ENCODE measurements at regions not wholly inside any gene's neighbourhood (a gene's known extent, or its start where the extent isn't known, plus 50 kb on each side); places are given as distances from the start of the nearest gene placed in this dataset.

GRCh38 chr1:55725378-55725777 lies 510.2 kb upstream of the USP24 start:
- DNase-seq, result no peak

GRCh38 chr1:55724551-55725325 lies 509.6 kb upstream of the USP24 start:
- no peak for DNase-seq

- no peak for DNase-seq
These were observed 507.8 kb upstream of the USP24 start for GRCh38 chr1:55723001-55723400.

- DNase-seq, result peak; percentile 86
These were observed 505.1 kb upstream of the USP24 start for GRCh38 chr1:55720261-55720660.

- peak; percentile 77 for DNase-seq
These were observed 503.9 kb upstream of the USP24 start for GRCh38 chr1:55718758-55719671.

- DNase-seq, result no peak
These were observed 501.9 kb upstream of the USP24 start for GRCh38 chr1:55717111-55717510.

GRCh38 chr1:55716610-55717009 lies 501.4 kb upstream of the USP24 start:
- DNase-seq, result no peak

- no peak for DNase-seq
These were observed 501.0 kb upstream of the USP24 start for GRCh38 chr1:55716151-55716550.

GRCh38 chr1:55714230-55714629 lies 499.1 kb upstream of the USP24 start:
- DNase-seq, result no peak

- no peak for DNase-seq
These were observed 498.4 kb upstream of the USP24 start for GRCh38 chr1:55713516-55713915.

GRCh38 chr1:55712148-55712547 lies 497.0 kb upstream of the USP24 start:
- no peak for DNase-seq

GRCh38 chr1:55708781-55709180 lies 493.6 kb upstream of the USP24 start:
- DNase-seq, result no peak

- DNase-seq, result no peak
These were observed 492.7 kb upstream of the USP24 start for GRCh38 chr1:55707846-55708245.

- DNase-seq, result no peak
These were observed 492.0 kb upstream of the USP24 start for GRCh38 chr1:55707196-55707595.

- no peak for DNase-seq
These were observed 491.2 kb upstream of the USP24 start for GRCh38 chr1:55706397-55706796.

GRCh38 chr1:55703726-55704363 lies 488.7 kb upstream of the USP24 start:
- DNase-seq, result no peak

GRCh38 chr1:55702064-55702463 lies 486.9 kb upstream of the USP24 start:
- no peak for DNase-seq

GRCh38 chr1:55700359-55701130 lies 485.4 kb upstream of the USP24 start:
- DNase-seq, result no peak

- no peak for DNase-seq
These were observed 484.1 kb upstream of the USP24 start for GRCh38 chr1:55699228-55699627.

- no peak for DNase-seq
These were observed 482.9 kb upstream of the USP24 start for GRCh38 chr1:55697997-55698535.

- no peak for DNase-seq
These were observed 481.7 kb upstream of the USP24 start for GRCh38 chr1:55696891-55697290.

- DNase-seq, result peak; percentile 51
These were observed 481.1 kb upstream of the USP24 start for GRCh38 chr1:55696181-55696754.
